Panc1 (cell line): ENCODE measurements at regions not wholly inside any gene's neighbourhood (a gene's known extent, or its start where the extent isn't known, plus 50 kb on each side); places are given as distances from the start of the nearest gene placed in this dataset.

Source experiments
- POLR2AphosphoS5 ChIP-seq: IDR thresholded peaks from 2 replicates; pipeline ENCODE4 v1.6.1; 2012; ENCODE audit warnings: mild to moderate bottlenecking, low read depth, low read length, moderate library complexity
- REST ChIP-seq, 2 experiments: IDR thresholded peaks; 2 replicates each; pipeline ENCODE4 v1.6.1; 2011 to 2012; ENCODE audit warnings: low read depth in 2 of 2, control low read depth in 1 of 2, low read length in 1 of 2, mild to moderate bottlenecking in 1 of 2, moderate library complexity in 1 of 2; ENCODE audit not compliant: insufficient read depth in 1 of 2
- SIN3A ChIP-seq: IDR thresholded peaks from 2 replicates; pipeline ENCODE4 v1.6.1; 2012; ENCODE audit warnings: low read depth, mild to moderate bottlenecking, low read length, moderate library complexity, borderline replicate concordance; ENCODE audit not compliant: insufficient read depth
- TF ChIP-seq, protein P1 (sequence below): fragments of 450-650 bp; IDR thresholded peaks from 2 replicates; pipeline ENCODE4 v1.5.1; 2017; ENCODE audit warnings: mild to moderate bottlenecking

DNA sequence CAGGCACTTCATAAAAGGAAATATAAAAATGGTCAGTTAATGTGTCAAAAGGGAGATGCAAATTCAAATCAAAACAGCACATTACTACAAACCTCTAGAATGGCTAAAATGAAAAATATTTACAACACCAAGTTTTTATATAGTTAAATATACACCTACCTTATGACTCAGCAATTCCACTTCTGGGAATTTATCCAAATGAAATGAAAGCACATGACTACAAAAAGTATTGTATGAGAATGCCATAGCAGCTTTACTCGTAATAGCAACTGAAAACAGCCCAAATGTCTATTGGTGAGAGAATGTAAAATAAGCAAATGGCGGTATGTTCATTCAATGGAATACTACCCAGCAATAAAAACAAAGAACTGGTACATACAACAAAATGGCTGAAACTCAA, 175.8 kb upstream of the SPAG17 start:
- TF ChIP-seq, protein P1, sequence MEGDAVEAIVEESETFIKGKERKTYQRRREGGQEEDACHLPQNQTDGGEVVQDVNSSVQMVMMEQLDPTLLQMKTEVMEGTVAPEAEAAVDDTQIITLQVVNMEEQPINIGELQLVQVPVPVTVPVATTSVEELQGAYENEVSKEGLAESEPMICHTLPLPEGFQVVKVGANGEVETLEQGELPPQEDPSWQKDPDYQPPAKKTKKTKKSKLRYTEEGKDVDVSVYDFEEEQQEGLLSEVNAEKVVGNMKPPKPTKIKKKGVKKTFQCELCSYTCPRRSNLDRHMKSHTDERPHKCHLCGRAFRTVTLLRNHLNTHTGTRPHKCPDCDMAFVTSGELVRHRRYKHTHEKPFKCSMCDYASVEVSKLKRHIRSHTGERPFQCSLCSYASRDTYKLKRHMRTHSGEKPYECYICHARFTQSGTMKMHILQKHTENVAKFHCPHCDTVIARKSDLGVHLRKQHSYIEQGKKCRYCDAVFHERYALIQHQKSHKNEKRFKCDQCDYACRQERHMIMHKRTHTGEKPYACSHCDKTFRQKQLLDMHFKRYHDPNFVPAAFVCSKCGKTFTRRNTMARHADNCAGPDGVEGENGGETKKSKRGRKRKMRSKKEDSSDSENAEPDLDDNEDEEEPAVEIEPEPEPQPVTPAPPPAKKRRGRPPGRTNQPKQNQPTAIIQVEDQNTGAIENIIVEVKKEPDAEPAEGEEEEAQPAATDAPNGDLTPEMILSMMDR = no peak
- TF ChIP-seq POLR2AphosphoS5 (no peak), SIN3A (no peak), REST (IDR thresholded peaks at IDR 0.05; ENCODE audit: insufficient read depth in 1 of 2, low read depth in 2 of 2, low read length in 1 of 2) (no peak)
